ENCODE measurements at regions not wholly inside any gene's neighbourhood (a gene's known extent, or its start where the extent isn't known, plus 50 kb on each side); places are given as distances from the start of the nearest gene placed in this dataset.

- DNase-seq: no peak
- Histone ChIP-seq H3K27me3 (no peaks in the 10 kb centered on the region), H3K36me3 (no peaks in the 10 kb centered on the region), H3K4me3 (no peak overlapping the region), H3K4me1 (no peaks in the 10 kb centered on the region), H3K27ac (no peak overlapping the region), H3K9me3 (no peaks in the 10 kb centered on the region)
- no peak for ATAC-seq
- 33% methylated on average over 1 of the region's 1 CpG for WGBS (ENCODE audit: insufficient coverage, low coverage, low lambda C conversion rate, missing lambda C conversion rate)
- TF ChIP-seq, protein P1, sequence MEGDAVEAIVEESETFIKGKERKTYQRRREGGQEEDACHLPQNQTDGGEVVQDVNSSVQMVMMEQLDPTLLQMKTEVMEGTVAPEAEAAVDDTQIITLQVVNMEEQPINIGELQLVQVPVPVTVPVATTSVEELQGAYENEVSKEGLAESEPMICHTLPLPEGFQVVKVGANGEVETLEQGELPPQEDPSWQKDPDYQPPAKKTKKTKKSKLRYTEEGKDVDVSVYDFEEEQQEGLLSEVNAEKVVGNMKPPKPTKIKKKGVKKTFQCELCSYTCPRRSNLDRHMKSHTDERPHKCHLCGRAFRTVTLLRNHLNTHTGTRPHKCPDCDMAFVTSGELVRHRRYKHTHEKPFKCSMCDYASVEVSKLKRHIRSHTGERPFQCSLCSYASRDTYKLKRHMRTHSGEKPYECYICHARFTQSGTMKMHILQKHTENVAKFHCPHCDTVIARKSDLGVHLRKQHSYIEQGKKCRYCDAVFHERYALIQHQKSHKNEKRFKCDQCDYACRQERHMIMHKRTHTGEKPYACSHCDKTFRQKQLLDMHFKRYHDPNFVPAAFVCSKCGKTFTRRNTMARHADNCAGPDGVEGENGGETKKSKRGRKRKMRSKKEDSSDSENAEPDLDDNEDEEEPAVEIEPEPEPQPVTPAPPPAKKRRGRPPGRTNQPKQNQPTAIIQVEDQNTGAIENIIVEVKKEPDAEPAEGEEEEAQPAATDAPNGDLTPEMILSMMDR (IDR thresholded peaks at IDR 0.05): no peak
- TF ChIP-seq POLR2A (IDR thresholded peaks at IDR 0.05): no peak
- intact Hi-C loops (cut with DNase I): no loop called here
These were observed 178.3 kb downstream of the FBXO8 start for GRCh38 chr4:174105202-174105601.

- WGBS (ENCODE audit: insufficient coverage, low coverage, low lambda C conversion rate, missing lambda C conversion rate): 58% methylated on average over 2 of the region's 2 CpGs
- H3K9me3 ChIP-seq: no peaks in the 10 kb centered on the region
- H3K27me3 ChIP-seq: peaks cover 0 to 3% of the 10 kb centered on the region in 2 donors
- no peak for ATAC-seq
- no peak for DNase-seq
- intact Hi-C loops (cut with DNase I): no loop called here
- no peaks in the 10 kb centered on the region for H3K4me1 ChIP-seq
- no peaks in the 10 kb centered on the region for H3K36me3 ChIP-seq
- no peak overlapping the region for H3K27ac ChIP-seq
- H3K4me3 ChIP-seq: no peak overlapping the region
- TF ChIP-seq, protein P1 (IDR thresholded peaks at IDR 0.05): no peak
- no peak for TF ChIP-seq POLR2A (IDR thresholded peaks at IDR 0.05)
These were observed 182.6 kb downstream of the FBXO8 start for GRCh38 chr4:174100910-174101309.

DNA sequence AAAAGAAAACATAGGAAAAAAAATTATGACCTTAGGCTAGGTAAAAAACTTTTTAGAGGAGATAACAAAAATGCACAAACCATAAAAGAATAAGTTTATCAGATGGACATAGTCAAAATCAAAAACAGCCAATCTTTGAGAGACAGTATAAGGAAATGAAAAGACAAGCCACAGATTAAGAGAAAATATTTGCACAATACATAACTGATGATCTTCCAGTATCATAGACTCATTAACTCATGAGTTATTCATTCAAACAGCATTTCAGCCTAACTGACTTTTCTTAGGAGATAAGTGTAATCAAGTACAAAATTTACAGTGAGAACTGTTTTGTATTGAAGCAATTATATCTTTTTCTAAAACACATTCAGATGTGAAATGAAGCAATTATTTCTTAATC is 183.8 kb downstream of the FBXO8 start:
- Histone ChIP-seq H3K9me3 (no peaks in the 10 kb centered on the region), H3K4me3 (no peak overlapping the region), H3K27ac (no peak overlapping the region), H3K36me3 (no peaks in the 10 kb centered on the region), H3K27me3 (peaks cover 0 to 3% of the 10 kb centered on the region in 2 donors), H3K4me1 (no peaks in the 10 kb centered on the region)
- ATAC-seq: no peak
- intact Hi-C loops (cut with DNase I): no loop called here
- TF ChIP-seq, protein P1 (IDR thresholded peaks at IDR 0.05): no peak
- TF ChIP-seq POLR2A (IDR thresholded peaks at IDR 0.05): no peak
- no peak for DNase-seq

- Histone ChIP-seq H3K27ac (no peak overlapping the region), H3K9me3 (no peaks in the 10 kb centered on the region), H3K4me1 (no peaks in the 10 kb centered on the region), H3K36me3 (no peaks in the 10 kb centered on the region), H3K27me3 (peaks cover 0 to 3% of the 10 kb centered on the region in 2 donors), H3K4me3 (no peak overlapping the region)
- TF ChIP-seq, protein P1 (IDR thresholded peaks at IDR 0.05): no peak
- no peak for TF ChIP-seq POLR2A (IDR thresholded peaks at IDR 0.05)
- intact Hi-C loops (cut with DNase I): no loop called here
- ATAC-seq: no peak
- DNase-seq: no peak
- WGBS (ENCODE audit: insufficient coverage, low coverage, low lambda C conversion rate, missing lambda C conversion rate): no CpG with 5 or more reads among the region's 1 CpG
These were observed 186.5 kb downstream of the FBXO8 start for GRCh38 chr4:174096999-174097398.

- no peak for DNase-seq
- no peak for ATAC-seq
- WGBS (ENCODE audit: insufficient coverage, low coverage, low lambda C conversion rate, missing lambda C conversion rate): 11% methylated on average over 2 of the region's 2 CpGs
- Histone ChIP-seq H3K9me3 (no peaks in the 10 kb centered on the region), H3K4me1 (no peaks in the 10 kb centered on the region), H3K4me3 (no peak overlapping the region), H3K36me3 (no peaks in the 10 kb centered on the region), H3K27ac (no peak overlapping the region), H3K27me3 (peaks cover 0 to 3% of the 10 kb centered on the region in 2 donors)
- TF ChIP-seq, protein P1 (IDR thresholded peaks at IDR 0.05): no peak
- no peak for TF ChIP-seq POLR2A (IDR thresholded peaks at IDR 0.05)
- intact Hi-C loops (cut with DNase I): no loop called here
These were observed 187.0 kb downstream of the FBXO8 start for GRCh38 chr4:174096456-174096855.

Data from right lobe of liver (tissue), 6 donors.